CD4-positive, alpha-beta T cell (primary cell): ENCODE measurements at regions not wholly inside any gene's neighbourhood (a gene's known extent, or its start where the extent isn't known, plus 50 kb on each side); places are given as distances from the start of the nearest gene placed in this dataset.

Experiments used
- ATAC-seq: fragments of 200-7000 bp; cut with Tn5 transposase; one replicate; pipeline ENCODE4 v1.10.0; 2022; ENCODE audit warnings: mild to moderate bottlenecking; ENCODE audit not compliant: poor library complexity
- CTCF ChIA-PET: fragments of 350-600 bp; sonication (Branson Sonifier 250); formaldehyde crosslinking; loops from one replicate; lab custom pipeline; 2021; ENCODE audit warnings: antibody characterized with exemption, inconsistent platforms; lab: Charles Lee
- POLR2A ChIA-PET: fragments of 350-600 bp; sonication (Branson Sonifier 250); formaldehyde crosslinking; loops from one replicate; lab custom pipeline; 2021; ENCODE audit warnings: antibody characterized with exemption, inconsistent platforms; lab: Charles Lee
- DNase-seq, 14 experiments: peaks; one replicate each; pipeline ENCODE4 v3.0.0-alpha.2; 2013 to 2020; ENCODE audit warnings: mixed read lengths in 2 of 14
- H3K27ac ChIP-seq, 2 donors: one replicate each; pipeline versions ENCODE4 v1.5.1 to v1.7.0; 2013; ENCODE audit warnings: low read length in 2 of 2, low read depth in 1 of 2, mild to moderate bottlenecking in 1 of 2
- H3K27me3 ChIP-seq, 2 experiments: 1 replicate in 1 of 2; 2 replicates in 1 of 2; pipeline versions ENCODE4 v1.6.1 to v1.7.0; 2013; ENCODE audit warnings: low read length in 2 of 2, control low read depth in 1 of 2, mild to moderate bottlenecking in 1 of 2, moderate library complexity in 1 of 2; ENCODE audit not compliant: insufficient read depth in 2 of 2, control insufficient read depth in 1 of 2
- H3K36me3 ChIP-seq: one replicate; pipeline ENCODE4 v1.6.1; 2013; ENCODE audit warnings: low read length, control low read depth; ENCODE audit not compliant: insufficient read depth
- H3K4me1 ChIP-seq: one replicate; pipeline ENCODE4 v1.6.1; 2013; ENCODE audit warnings: low read length, control low read depth; ENCODE audit not compliant: insufficient read depth
- H3K4me3 ChIP-seq: one replicate; pipeline ENCODE4 v1.5.1; 2013; ENCODE audit warnings: mild to moderate bottlenecking, low read length, moderate library complexity
- H3K9me3 ChIP-seq, 2 experiments: 1 replicate in 1 of 2; 2 replicates in 1 of 2; pipeline versions ENCODE4 v1.6.1 to v1.7.0; 2013; ENCODE audit warnings: low read length in 2 of 2, mild to moderate bottlenecking in 2 of 2, control low read depth in 1 of 2, moderate library complexity in 1 of 2; ENCODE audit not compliant: control insufficient read depth in 1 of 2, insufficient read depth in 1 of 2
- H3K27ac Mint-ChIP-seq: one replicate; pipeline ENCODE4 v1.8.0; 2020; ENCODE audit warnings: mixed read lengths
- H3K27me3 Mint-ChIP-seq: one replicate; pipeline ENCODE4 v1.8.0; 2021; ENCODE audit warnings: mixed read lengths
- H3K36me3 Mint-ChIP-seq: one replicate; pipeline ENCODE4 v1.8.0; 2021; ENCODE audit warnings: low read depth, mixed read lengths
- H3K4me1 Mint-ChIP-seq: one replicate; pipeline ENCODE4 v1.8.0; 2021; ENCODE audit warnings: low read depth, mixed read lengths
- H3K4me3 Mint-ChIP-seq: one replicate; pipeline ENCODE4 v1.8.0; 2020; ENCODE audit warnings: mild to moderate bottlenecking, mixed read lengths
- H3K9me3 Mint-ChIP-seq: one replicate; pipeline ENCODE4 v1.8.0; 2020; ENCODE audit warnings: mixed read lengths
- CTCF ChIP-seq: fragments of 200-600 bp; IDR thresholded peaks from one replicate; pipeline ENCODE4 v1.8.0; 2022; ENCODE audit warnings: antibody characterized with exemption, mild to moderate bottlenecking
- intact Hi-C, 2 experiments: fragments of 100-400 bp; cut with DNase I in 1 of 2; cut with micrococcal nuclease in 1 of 2; formaldehyde crosslinking; loops; one replicate each; pipeline versions ENCODE4 v1.15.1 to v1.9.0; 2023 to 2025; cut with DNase I, micrococcal nuclease

- no peak overlapping the region for H3K4me3 ChIP-seq
- H3K27me3 ChIP-seq = no peaks in the 10 kb centered on the region
- no peaks in the 10 kb centered on the region for H3K36me3 ChIP-seq
- no peaks in the 10 kb centered on the region for H3K27me3 Mint-ChIP-seq
- no peak for TF ChIP-seq CTCF
- no peak overlapping the region for H3K4me3 Mint-ChIP-seq
- ATAC-seq (no peak), DNase-seq (no peak)
- no peaks in the 10 kb centered on the region for H3K4me1 ChIP-seq
- H3K9me3 Mint-ChIP-seq = no peaks in the 10 kb centered on the region
- intact Hi-C loops = no loop called here
- POLR2A ChIA-PET = no interaction called here
- H3K36me3 Mint-ChIP-seq = no peaks in the 10 kb centered on the region
- no peak overlapping the region for H3K27ac Mint-ChIP-seq
- no peaks in the 10 kb centered on the region for H3K4me1 Mint-ChIP-seq
- peaks cover 0 to 5% of the 10 kb centered on the region in 2 experiments for H3K9me3 ChIP-seq
- CTCF ChIA-PET = no interaction called here
- no peak overlapping the region for H3K27ac ChIP-seq
Measured at GRCh38 chr6:22884456-22884855, 315.1 kb downstream of the HDGFL1 start.

GRCh38 chr6:22886650-22887581 is 317.6 kb downstream of the HDGFL1 start:
- TF ChIP-seq CTCF = no peak
- intact Hi-C loops = no loop called here
- H3K4me3 ChIP-seq = no peak overlapping the region
- H3K9me3 ChIP-seq = no peaks in the 10 kb centered on the region
- H3K4me1 ChIP-seq = no peaks in the 10 kb centered on the region
- POLR2A ChIA-PET = no interaction called here
- no peak overlapping the region for H3K27ac Mint-ChIP-seq
- no peak for DNase-seq
- no peaks in the 10 kb centered on the region for H3K4me1 Mint-ChIP-seq
- ATAC-seq = no peak
- no peaks in the 10 kb centered on the region for H3K27me3 Mint-ChIP-seq
- no peak overlapping the region for H3K27ac ChIP-seq
- H3K27me3 ChIP-seq = no peaks in the 10 kb centered on the region
- CTCF ChIA-PET = no interaction called here
- no peaks in the 10 kb centered on the region for H3K9me3 Mint-ChIP-seq
- no peaks in the 10 kb centered on the region for H3K36me3 Mint-ChIP-seq
- no peak overlapping the region for H3K4me3 Mint-ChIP-seq
- H3K36me3 ChIP-seq = no peaks in the 10 kb centered on the region

GRCh38 chr6:22888163-22888752 is 318.9 kb downstream of the HDGFL1 start:
- no peaks in the 10 kb centered on the region for H3K9me3 Mint-ChIP-seq
- no peaks in the 10 kb centered on the region for H3K27me3 ChIP-seq
- ChIA-PET CTCF (no interaction called here), POLR2A (no interaction called here)
- intact Hi-C loops = no loop called here
- no peak for TF ChIP-seq CTCF
- no peak overlapping the region for H3K4me3 ChIP-seq
- DNase-seq (no peak), ATAC-seq (no peak)
- no peaks in the 10 kb centered on the region for H3K4me1 ChIP-seq
- H3K36me3 ChIP-seq = no peaks in the 10 kb centered on the region
- H3K4me3 Mint-ChIP-seq = no peak overlapping the region
- H3K27me3 Mint-ChIP-seq = no peaks in the 10 kb centered on the region
- no peaks in the 10 kb centered on the region for H3K4me1 Mint-ChIP-seq
- H3K36me3 Mint-ChIP-seq = no peaks in the 10 kb centered on the region
- no peaks in the 10 kb centered on the region for H3K9me3 ChIP-seq
- no peak overlapping the region for H3K27ac ChIP-seq
- no peak overlapping the region for H3K27ac Mint-ChIP-seq
